Fibroblast of lung (primary cell): ENCODE measurements at regions not wholly inside any gene's neighbourhood (a gene's known extent, or its start where the extent isn't known, plus 50 kb on each side); places are given as distances from the start of the nearest gene placed in this dataset.

Experiments
- CTCF ChIP-seq, 2 donors: IDR thresholded peaks in 1 of 2; conservative IDR thresholded peaks in 1 of 2; 1 replicate in 1 of 2; 2 replicates in 1 of 2; pipeline ENCODE4 v1.5.1; 2011 to 2012; ENCODE audit warnings: low read length in 2 of 2, control low read depth in 1 of 2, inconsistent platforms in 1 of 2, low read depth in 1 of 2, mild to moderate bottlenecking in 1 of 2
- EZH2 ChIP-seq: IDR thresholded peaks from 2 replicates; pipeline ENCODE4 v1.5.1; 2012; ENCODE audit warnings: low read length, control low read depth, mild to moderate bottlenecking; ENCODE audit errors: missing control alignments

DNA sequence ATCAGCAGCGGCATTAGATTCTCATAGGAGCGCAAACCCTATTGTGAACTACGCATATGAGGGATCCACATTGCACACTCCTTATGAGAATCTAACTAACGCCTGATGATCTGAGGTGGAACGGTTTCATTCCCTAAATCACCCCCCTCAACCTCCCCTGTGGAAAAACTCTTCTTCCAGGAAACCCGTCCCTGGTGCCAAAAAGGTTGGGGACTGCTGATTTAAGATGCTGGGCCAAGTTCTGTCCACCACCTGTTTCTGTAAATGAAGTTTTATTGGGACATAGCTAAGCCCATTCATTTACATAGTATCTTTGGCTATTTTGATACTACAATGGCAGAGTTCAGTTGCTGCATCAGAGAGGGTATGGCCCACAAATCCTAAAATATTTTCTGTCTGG is 268.2 kb upstream of the PRDM1 start:
- TF ChIP-seq EZH2 (no peak), CTCF (conservative IDR thresholded peaks at IDR 0.05 in 1 of 2, IDR thresholded peaks at IDR 0.05 in 1 of 2; ENCODE audit: low read depth in 1 of 2, low read length in 2 of 2) (no peak)
